Ovary (tissue), 3 donors: ENCODE measurements at regions not wholly inside any gene's neighbourhood (a gene's known extent, or its start where the extent isn't known, plus 50 kb on each side); places are given as distances from the start of the nearest gene placed in this dataset.

Experiments used
- CTCF ChIP-seq, 3 donors: fragments of 450-650 bp in 2 of 3; fragments of 200-600 bp in 1 of 3; IDR thresholded peaks; one replicate each; pipeline versions ENCODE4 v1.5.1 to v1.8.0; 2016 to 2022; ENCODE audit warnings: antibody characterized with exemption in 3 of 3, mild to moderate bottlenecking in 1 of 3
- POLR2A ChIP-seq: fragments of 450-650 bp; IDR thresholded peaks from one replicate; pipeline ENCODE4 v1.6.1; 2017; ENCODE audit warnings: antibody characterized with exemption, mild to moderate bottlenecking, moderate library complexity
- donor health status: DM: no; HTN: no; CAD: no.

DNA sequence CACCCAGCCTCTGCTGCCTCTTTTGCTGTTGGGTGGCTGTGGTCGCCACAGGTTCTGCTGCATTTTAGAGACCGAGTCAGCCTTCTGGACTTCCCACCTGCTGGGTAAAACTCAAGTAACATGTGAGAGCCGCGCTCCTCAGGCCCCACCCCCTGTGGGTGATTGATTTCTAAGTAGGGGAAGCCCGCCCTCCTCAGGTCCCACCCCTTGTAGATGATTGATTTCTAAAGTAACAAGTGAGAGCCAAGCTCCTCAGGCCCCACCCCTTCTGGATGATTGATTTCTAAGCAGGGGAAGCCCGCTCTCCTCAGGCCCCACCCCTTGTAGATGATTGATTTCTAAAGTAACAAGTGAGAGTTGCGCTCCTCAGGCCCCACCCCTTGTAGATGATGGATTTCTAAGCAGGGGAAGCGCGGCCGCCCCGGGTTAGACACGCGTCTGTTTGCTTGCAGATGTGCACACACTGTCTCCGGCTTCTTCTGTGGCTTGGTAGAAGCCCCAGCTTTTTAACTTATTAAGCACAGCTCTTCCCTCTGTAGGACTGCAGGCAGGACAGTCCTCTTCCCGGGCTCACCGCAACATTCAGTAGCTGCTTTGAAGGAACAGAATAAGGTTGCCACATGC lies 83.4 kb downstream of the FAM43A start:
- no peak for TF ChIP-seq CTCF (IDR thresholded peaks at IDR 0.05)
- TF ChIP-seq POLR2A: no peak
